SK-N-MC (cell line): ENCODE measurements at regions not wholly inside any gene's neighbourhood (a gene's known extent, or its start where the extent isn't known, plus 50 kb on each side); places are given as distances from the start of the nearest gene placed in this dataset.

Experiments used
- EZH2 ChIP-seq: fragments of 200-600 bp; sonication (generic); IDR thresholded peaks from one replicate; pipeline ENCODE4 v1.6.1; 2017; ENCODE audit warnings: antibody characterized with exemption
- POLR2AphosphoS5 ChIP-seq: IDR thresholded peaks from 2 replicates; pipeline ENCODE4 v1.6.1; 2012; ENCODE audit warnings: mild to moderate bottlenecking, low read depth, low read length, borderline replicate concordance

DNA sequence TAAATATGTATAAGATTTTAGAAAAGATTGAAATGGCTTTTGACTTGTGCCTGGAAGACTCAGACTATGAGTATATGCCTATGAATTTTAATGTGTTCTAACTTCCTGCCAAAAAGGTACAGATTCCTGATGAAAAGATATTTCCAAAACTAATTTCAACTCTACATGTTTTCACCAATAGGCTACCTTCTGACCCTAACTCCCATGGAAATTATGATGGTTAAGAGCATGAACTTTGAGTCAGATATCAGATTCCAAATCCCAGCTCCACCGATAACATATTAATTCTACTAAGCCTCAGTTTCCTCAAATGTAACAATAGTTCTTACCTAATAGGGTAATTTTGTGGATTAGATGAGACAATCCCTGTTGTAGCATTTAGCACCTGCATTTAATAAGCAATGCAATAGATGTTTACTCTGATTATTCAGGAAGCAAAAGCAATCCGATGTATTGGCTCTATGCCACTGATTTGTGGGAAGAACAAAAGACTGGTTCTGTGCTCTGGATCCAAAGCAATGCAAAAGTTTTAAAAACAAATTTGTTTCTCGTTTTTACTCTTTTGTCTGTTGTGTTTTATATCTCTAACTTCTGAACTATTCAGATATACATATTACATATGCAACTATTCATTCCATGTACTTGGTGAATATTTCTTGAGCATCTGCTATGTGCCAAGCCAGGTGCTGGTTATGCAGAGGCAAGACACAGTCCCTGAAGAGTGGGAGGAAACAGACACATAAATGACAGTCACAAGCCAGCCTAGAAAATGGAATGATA is 115.4 kb downstream of the GATA6 start:
- TF ChIP-seq EZH2 (no peak), POLR2AphosphoS5 (no peak)
